ENCODE measurements at regions not wholly inside any gene's neighbourhood (a gene's known extent, or its start where the extent isn't known, plus 50 kb on each side); places are given as distances from the start of the nearest gene placed in this dataset.

- ATAC-seq (no peak), DNase-seq (no peak)
- H3K4me3 Mint-ChIP-seq, result no peak overlapping the region
Measured at GRCh38 chr2:22634167-22634566, 750.8 kb upstream of the KLHL29 start.

GRCh38 chr2:22656426-22656825 lies 728.6 kb upstream of the KLHL29 start:
- Mint-ChIP-seq H3K27ac (no peak overlapping the region), H3K36me3 (ENCODE audit: low read depth) (no peaks in the 10 kb centered on the region), H3K27me3 (no peaks in the 10 kb centered on the region), H3K4me1 (no peaks in the 10 kb centered on the region), H3K4me3 (no peak overlapping the region)
- no peaks in the 10 kb centered on the region for H3K9me3 ChIP-seq (ENCODE audit: control insufficient read depth, low read length, poor library complexity, severe bottlenecking)
- no peak for DNase-seq
- ATAC-seq, result no peak

More at GRCh38 chr2:22634167-22634566, 750.8 kb upstream of the KLHL29 start:
- Mint-ChIP-seq H3K4me1 (no peaks in the 10 kb centered on the region), H3K27ac (no peak overlapping the region), H3K27me3 (no peaks in the 10 kb centered on the region), H3K36me3 (ENCODE audit: low read depth) (no peaks in the 10 kb centered on the region)
- H3K9me3 ChIP-seq (ENCODE audit: control insufficient read depth, low read length, poor library complexity, severe bottlenecking), result no peaks in the 10 kb centered on the region

GRCh38 chr2:22673529-22673928 lies 711.5 kb upstream of the KLHL29 start:
- peaks cover 3% of the 10 kb centered on the region for H3K9me3 ChIP-seq (ENCODE audit: control insufficient read depth, low read length, poor library complexity, severe bottlenecking)
- no peak for DNase-seq
- no peak for ATAC-seq
- H3K27ac Mint-ChIP-seq, result no peak overlapping the region
- no peaks in the 10 kb centered on the region for H3K27me3 Mint-ChIP-seq
- no peaks in the 10 kb centered on the region for H3K36me3 Mint-ChIP-seq (ENCODE audit: low read depth)
- no peaks in the 10 kb centered on the region for H3K4me1 Mint-ChIP-seq
- no peak overlapping the region for H3K4me3 Mint-ChIP-seq

GRCh38 chr2:22683914-22684313 lies 701.1 kb upstream of the KLHL29 start:
- Mint-ChIP-seq H3K4me3 (no peak overlapping the region), H3K27me3 (no peaks in the 10 kb centered on the region), H3K4me1 (no peaks in the 10 kb centered on the region), H3K36me3 (ENCODE audit: low read depth) (no peaks in the 10 kb centered on the region), H3K27ac (no peak overlapping the region)
- no peaks in the 10 kb centered on the region for H3K9me3 ChIP-seq (ENCODE audit: control insufficient read depth, low read length, poor library complexity, severe bottlenecking)
- no peak for ATAC-seq
- no peak for DNase-seq

- Mint-ChIP-seq H3K4me1 (no peaks in the 10 kb centered on the region), H3K27ac (no peak overlapping the region), H3K36me3 (ENCODE audit: low read depth) (no peaks in the 10 kb centered on the region), H3K4me3 (no peak overlapping the region), H3K27me3 (no peaks in the 10 kb centered on the region)
- ATAC-seq, result no peak
- no peak for DNase-seq
- H3K9me3 ChIP-seq (ENCODE audit: control insufficient read depth, low read length, poor library complexity, severe bottlenecking), result no peaks in the 10 kb centered on the region
Measured at GRCh38 chr2:22690096-22690495, 694.9 kb upstream of the KLHL29 start.

GRCh38 chr2:22691666-22692065 lies 693.3 kb upstream of the KLHL29 start:
- H3K4me3 Mint-ChIP-seq, result no peak overlapping the region
- no peak for DNase-seq
- no peak overlapping the region for H3K27ac Mint-ChIP-seq
- H3K9me3 ChIP-seq (ENCODE audit: control insufficient read depth, low read length, poor library complexity, severe bottlenecking), result no peaks in the 10 kb centered on the region
- H3K36me3 Mint-ChIP-seq (ENCODE audit: low read depth), result no peaks in the 10 kb centered on the region
- ATAC-seq, result no peak
- H3K4me1 Mint-ChIP-seq, result no peaks in the 10 kb centered on the region
- no peaks in the 10 kb centered on the region for H3K27me3 Mint-ChIP-seq

GRCh38 chr2:22692746-22693145 lies 692.2 kb upstream of the KLHL29 start:
- Mint-ChIP-seq H3K4me3 (no peak overlapping the region), H3K36me3 (ENCODE audit: low read depth) (no peaks in the 10 kb centered on the region), H3K27me3 (no peaks in the 10 kb centered on the region), H3K4me1 (no peaks in the 10 kb centered on the region), H3K27ac (no peak overlapping the region)
- ATAC-seq (no peak), DNase-seq (no peak)
- no peaks in the 10 kb centered on the region for H3K9me3 ChIP-seq (ENCODE audit: control insufficient read depth, low read length, poor library complexity, severe bottlenecking)

GRCh38 chr2:22694300-22694699 lies 690.7 kb upstream of the KLHL29 start:
- H3K4me1 Mint-ChIP-seq, result no peaks in the 10 kb centered on the region
- H3K36me3 Mint-ChIP-seq (ENCODE audit: low read depth), result no peaks in the 10 kb centered on the region
- no peaks in the 10 kb centered on the region for H3K27me3 Mint-ChIP-seq
- no peak for DNase-seq
- H3K27ac Mint-ChIP-seq, result no peak overlapping the region
- no peak overlapping the region for H3K4me3 Mint-ChIP-seq
- ATAC-seq, result no peak
- no peaks in the 10 kb centered on the region for H3K9me3 ChIP-seq (ENCODE audit: control insufficient read depth, low read length, poor library complexity, severe bottlenecking)

GRCh38 chr2:22694856-22695255 lies 690.1 kb upstream of the KLHL29 start:
- Mint-ChIP-seq H3K4me1 (no peaks in the 10 kb centered on the region), H3K4me3 (no peak overlapping the region), H3K36me3 (ENCODE audit: low read depth) (no peaks in the 10 kb centered on the region), H3K27me3 (no peaks in the 10 kb centered on the region), H3K27ac (no peak overlapping the region)
- no peaks in the 10 kb centered on the region for H3K9me3 ChIP-seq (ENCODE audit: control insufficient read depth, low read length, poor library complexity, severe bottlenecking)
- no peak for DNase-seq
- no peak for ATAC-seq

GRCh38 chr2:22697054-22697788 lies 687.8 kb upstream of the KLHL29 start:
- Mint-ChIP-seq H3K36me3 (ENCODE audit: low read depth) (no peaks in the 10 kb centered on the region), H3K4me1 (no peaks in the 10 kb centered on the region), H3K4me3 (no peak overlapping the region), H3K27ac (no peak overlapping the region), H3K27me3 (no peaks in the 10 kb centered on the region)
- no peak for DNase-seq
- no peak for ATAC-seq
- H3K9me3 ChIP-seq (ENCODE audit: control insufficient read depth, low read length, poor library complexity, severe bottlenecking), result no peaks in the 10 kb centered on the region

GRCh38 chr2:22701561-22702160 lies 683.3 kb upstream of the KLHL29 start:
- no peaks in the 10 kb centered on the region for H3K4me1 Mint-ChIP-seq
- ATAC-seq, result no peak

GRCh38 chr2:22703286-22703920 lies 681.6 kb upstream of the KLHL29 start:
- H3K9me3 ChIP-seq (ENCODE audit: control insufficient read depth, low read length, poor library complexity, severe bottlenecking), result peaks cover 2% of the 10 kb centered on the region
- no peaks in the 10 kb centered on the region for H3K4me1 Mint-ChIP-seq
- H3K36me3 Mint-ChIP-seq (ENCODE audit: low read depth), result no peaks in the 10 kb centered on the region
- no peaks in the 10 kb centered on the region for H3K27me3 Mint-ChIP-seq
- DNase-seq (no peak), ATAC-seq (no peak)
- no peak overlapping the region for H3K27ac Mint-ChIP-seq
- no peak overlapping the region for H3K4me3 Mint-ChIP-seq

More at GRCh38 chr2:22701561-22702160, 683.3 kb upstream of the KLHL29 start:
- no peak overlapping the region for H3K27ac Mint-ChIP-seq
- no peaks in the 10 kb centered on the region for H3K36me3 Mint-ChIP-seq (ENCODE audit: low read depth)
- peaks cover 2% of the 10 kb centered on the region for H3K9me3 ChIP-seq (ENCODE audit: control insufficient read depth, low read length, poor library complexity, severe bottlenecking)
- no peak overlapping the region for H3K4me3 Mint-ChIP-seq
- H3K27me3 Mint-ChIP-seq, result no peaks in the 10 kb centered on the region
- no peak for DNase-seq

- no peaks in the 10 kb centered on the region for H3K36me3 Mint-ChIP-seq (ENCODE audit: low read depth)
- H3K4me3 Mint-ChIP-seq, result no peak overlapping the region
- no peak overlapping the region for H3K27ac Mint-ChIP-seq
- ATAC-seq, result no peak
- no peaks in the 10 kb centered on the region for H3K9me3 ChIP-seq (ENCODE audit: control insufficient read depth, low read length, poor library complexity, severe bottlenecking)
- no peak for DNase-seq
- no peaks in the 10 kb centered on the region for H3K27me3 Mint-ChIP-seq
- H3K4me1 Mint-ChIP-seq, result no peaks in the 10 kb centered on the region
Measured at GRCh38 chr2:22719396-22719795, 665.6 kb upstream of the KLHL29 start.

GRCh38 chr2:22729466-22729865 lies 655.5 kb upstream of the KLHL29 start:
- Mint-ChIP-seq H3K36me3 (ENCODE audit: low read depth) (no peaks in the 10 kb centered on the region), H3K27ac (no peak overlapping the region), H3K4me3 (no peak overlapping the region), H3K27me3 (no peaks in the 10 kb centered on the region), H3K4me1 (no peaks in the 10 kb centered on the region)
- no peak for ATAC-seq
- no peak for DNase-seq
- H3K9me3 ChIP-seq (ENCODE audit: control insufficient read depth, low read length, poor library complexity, severe bottlenecking), result no peaks in the 10 kb centered on the region
